Stimulated activated CD8-positive, alpha-beta memory T cell treated with anti-CD3 and anti-CD28 coated beads, Interleukin-12 subunit alpha, Interleukin-12 subunit beta, amount 100 ng/mL, for 24 hours (primary cell): ENCODE measurements at regions not wholly inside any gene's neighbourhood (a gene's known extent, or its start where the extent isn't known, plus 50 kb on each side); places are given as distances from the start of the nearest gene placed in this dataset.
"Not testable (repeated sequence)": the region's sequence is repeated elsewhere in the genome, so short reads cannot be mapped to it uniquely, and the experiment has no call there.

Source experiments
- DNase-seq: peaks from one replicate; pipeline ENCODE4 v3.0.0-alpha.2; 2020; ENCODE audit errors: extremely low read depth

- not testable (repeated sequence) for DNase-seq
Measured at GRCh38 chr5:148741766-148742165, 84.6 kb upstream of the ADRB2 start.

GRCh38 chr5:148744380-148744779 lies 82.0 kb upstream of the ADRB2 start:
- DNase-seq: not testable (repeated sequence)

- no peak for DNase-seq
Measured at GRCh38 chr5:148746826-148747535, 79.4 kb upstream of the ADRB2 start.

DNA sequence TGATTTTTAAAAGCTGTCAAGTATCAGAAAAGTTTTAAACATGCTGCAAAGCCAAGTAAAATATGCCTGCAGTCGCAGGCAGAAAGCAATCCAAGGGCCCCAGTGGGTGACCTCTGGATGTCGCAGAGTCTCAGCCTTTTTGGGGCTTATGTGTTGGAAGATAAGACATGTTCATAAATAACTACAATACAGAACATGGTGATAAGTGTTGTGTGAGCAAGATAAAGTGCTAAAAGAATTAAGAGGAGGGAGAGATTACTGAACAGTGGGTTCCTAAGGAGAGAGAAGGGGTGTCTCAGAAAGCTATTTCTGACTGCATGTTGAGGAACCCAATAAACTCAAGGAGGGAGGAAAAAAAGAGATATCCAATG lies 78.9 kb upstream of the ADRB2 start:
- no peak for DNase-seq

- DNase-seq: no peak
Measured at GRCh38 chr5:148748702-148749392, 77.6 kb upstream of the ADRB2 start.

DNA sequence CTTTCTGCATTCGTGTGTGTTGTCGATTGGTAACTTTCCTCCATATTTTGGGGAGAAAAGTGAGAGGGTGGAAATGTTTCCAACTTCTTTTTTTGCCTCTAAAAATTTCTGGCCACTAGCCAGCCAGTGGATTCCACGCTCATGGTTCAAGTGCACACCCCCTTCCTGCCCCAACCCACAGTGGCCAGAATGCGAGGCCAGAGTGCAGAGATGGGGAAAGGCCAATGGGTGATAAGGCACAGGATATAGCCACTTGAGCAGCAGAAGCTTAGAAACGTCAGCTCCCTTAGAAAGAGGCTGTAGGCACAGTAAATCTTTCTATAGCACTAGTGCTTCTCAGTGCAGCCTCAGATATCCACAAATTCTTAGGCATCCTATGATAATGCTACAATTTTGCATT lies 75.8 kb upstream of the ADRB2 start:
- DNase-seq: no peak

- DNase-seq: no peak
Measured at GRCh38 chr5:148751025-148751424, 75.4 kb upstream of the ADRB2 start.

- not testable (repeated sequence) for DNase-seq
Measured at GRCh38 chr5:148752375-148752774, 74.0 kb upstream of the ADRB2 start.

DNA sequence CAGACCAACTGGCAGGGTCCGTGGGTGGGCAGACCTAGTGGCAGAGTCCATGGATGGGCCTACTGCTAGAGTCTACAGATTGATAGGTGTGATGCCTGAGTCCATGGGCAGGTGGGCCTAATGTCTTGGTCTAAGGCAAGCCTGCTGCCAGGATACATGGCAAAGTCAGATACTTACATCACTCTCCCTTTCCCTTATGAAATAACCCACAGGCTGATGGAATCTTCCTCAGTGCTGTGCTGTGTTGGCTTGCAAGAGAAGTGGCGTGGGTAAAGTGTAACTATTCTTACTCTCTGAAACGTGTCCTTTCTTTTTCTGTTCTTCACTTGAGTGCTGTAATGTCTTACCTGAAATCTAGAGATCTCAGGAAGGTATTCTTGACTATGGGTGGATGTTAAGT lies 67.3 kb upstream of the ADRB2 start:
- no peak for DNase-seq

DNA sequence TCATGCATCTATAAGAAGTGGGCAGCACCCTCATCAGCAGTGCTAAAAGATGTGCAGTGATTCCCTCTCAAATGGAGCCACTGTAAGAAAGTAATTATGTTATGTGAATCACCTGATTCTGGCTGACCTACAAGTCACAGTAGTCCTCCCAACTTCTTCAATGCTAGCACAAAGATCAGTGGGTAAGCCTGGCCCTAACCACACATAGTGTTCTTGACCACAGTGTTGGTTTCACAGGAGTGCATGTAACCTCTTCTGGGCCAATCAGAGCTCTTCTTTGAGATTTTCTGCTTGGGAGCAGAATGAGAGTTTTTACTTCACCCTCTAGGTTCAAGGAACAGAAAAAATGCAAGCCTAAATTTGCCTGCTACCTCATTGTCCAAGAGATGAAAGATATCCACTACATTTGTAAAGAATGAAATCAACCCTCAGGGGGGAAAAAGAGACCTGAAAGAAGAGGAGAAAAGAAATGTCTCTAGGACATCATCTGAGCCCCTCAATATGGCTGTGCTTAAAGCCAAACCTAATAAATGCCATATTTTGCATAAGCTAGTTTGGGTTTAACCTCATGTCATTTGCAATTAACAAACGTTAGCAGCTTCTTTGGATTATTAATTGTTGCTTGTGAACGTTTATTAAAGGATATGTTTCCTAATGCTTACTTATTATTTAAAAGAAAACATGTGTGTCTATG lies 65.3 kb upstream of the ADRB2 start:
- no peak for DNase-seq

- no peak for DNase-seq
Measured at GRCh38 chr5:148763996-148764395, 62.4 kb upstream of the ADRB2 start.

DNA sequence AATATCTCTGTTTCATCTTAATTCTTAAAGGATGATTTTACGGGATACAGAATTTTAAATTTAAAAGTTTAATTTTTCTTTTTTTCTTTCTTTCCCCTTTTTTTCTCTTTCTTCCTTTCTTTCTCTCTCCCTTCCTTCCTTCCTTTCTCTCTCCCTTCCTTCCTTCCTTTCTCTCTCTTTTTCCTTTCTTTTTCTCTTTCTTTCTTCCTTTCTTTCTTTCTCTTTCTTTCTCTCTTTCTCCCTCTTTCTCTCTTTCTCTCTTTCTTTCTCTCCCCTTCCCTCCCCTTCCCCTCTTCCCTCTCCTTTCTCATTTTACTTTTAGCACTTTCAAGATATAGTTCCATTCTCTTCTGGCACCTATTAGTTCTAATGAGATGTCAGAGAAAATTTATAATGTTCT lies 61.4 kb upstream of the ADRB2 start:
- DNase-seq: no peak

DNA sequence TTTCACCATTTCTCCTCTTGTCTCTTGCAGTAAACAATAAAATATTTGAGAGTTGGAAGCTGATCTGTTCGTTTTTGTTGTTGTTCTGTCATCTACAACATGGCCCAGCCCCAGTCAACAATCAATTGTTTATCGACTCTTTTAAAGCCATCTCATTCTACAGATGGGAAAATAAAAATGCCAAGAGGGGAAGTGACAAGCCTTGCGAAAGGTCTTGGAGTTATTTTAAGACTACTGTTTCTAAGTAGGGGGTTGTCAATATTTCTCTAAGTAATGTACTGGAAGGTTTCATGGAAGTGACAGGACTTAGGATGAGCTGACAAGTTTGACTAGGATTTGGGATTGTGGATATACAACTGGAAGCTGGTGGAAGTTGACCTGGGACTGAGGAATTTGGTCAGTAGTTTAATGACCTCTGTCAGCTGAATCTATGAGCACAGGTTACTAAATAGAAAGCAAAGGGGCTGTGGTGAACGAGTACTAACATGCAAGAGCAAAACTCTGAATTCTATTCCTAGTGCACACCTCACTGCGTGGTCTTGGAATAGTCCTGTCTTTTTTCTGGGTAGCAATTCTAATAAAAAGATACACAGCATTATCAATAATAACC lies 57.5 kb upstream of the ADRB2 start:
- no peak for DNase-seq

DNA sequence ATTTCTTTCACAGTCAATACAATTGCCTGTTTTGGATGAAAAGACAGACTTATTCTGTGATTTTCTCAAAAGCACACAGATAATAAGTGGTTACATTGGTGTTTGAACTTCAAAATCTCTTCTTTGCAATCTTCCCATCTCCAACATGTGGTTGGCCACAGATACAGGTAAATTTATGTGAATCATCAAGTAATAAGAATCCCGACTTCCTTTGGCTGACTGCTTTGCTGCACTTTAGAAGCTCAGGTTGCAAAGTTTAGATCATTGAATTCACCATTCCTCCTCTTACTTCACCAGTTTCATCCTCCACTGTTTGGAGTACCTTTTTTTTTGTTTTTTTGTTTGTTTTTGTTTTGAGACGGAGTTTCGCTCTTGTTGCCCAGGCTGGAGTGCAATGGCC lies 56.5 kb upstream of the ADRB2 start:
- no peak for DNase-seq

GRCh38 chr5:148774313-148774712 lies 52.1 kb upstream of the ADRB2 start:
- no peak for DNase-seq

DNA sequence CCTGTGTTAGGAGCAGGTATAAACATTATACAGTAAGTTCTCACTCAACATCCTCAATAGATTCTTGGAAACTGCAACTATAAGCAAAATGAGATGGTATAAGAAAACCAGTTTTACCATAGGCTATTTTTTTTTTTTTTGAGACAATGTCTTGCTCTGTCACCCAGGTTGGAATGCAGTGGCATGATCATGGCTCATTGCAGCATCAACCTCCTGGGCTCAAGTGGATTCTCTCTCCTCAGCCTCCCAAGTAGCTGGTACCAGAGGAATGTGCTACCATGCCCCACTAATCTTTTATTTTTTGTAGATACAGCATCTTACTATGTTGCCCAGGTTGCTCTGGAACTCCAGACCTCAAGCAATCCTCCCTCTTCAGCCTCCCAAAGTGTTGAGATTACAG lies 50.1 kb upstream of the ADRB2 start:
- no peak for DNase-seq
